ENCODE measurements at regions not wholly inside any gene's neighbourhood (a gene's known extent, or its start where the extent isn't known, plus 50 kb on each side); places are given as distances from the start of the nearest gene placed in this dataset.
"Not testable (repeated sequence)": the region's sequence is repeated elsewhere in the genome, so short reads cannot be mapped to it uniquely, and the experiment has no call there.

GRCh38 chr3:191982481-191982880, 521.5 kb downstream of the PYDC2 start:
- H3K4me3 ChIP-seq = no peak overlapping the region
- no peaks in the 10 kb centered on the region for H3K36me3 ChIP-seq
- TF ChIP-seq POLR2AphosphoS5 (IDR thresholded peaks at IDR 0.05; ENCODE audit: insufficient read depth in 1 of 2, low read depth in 1 of 2) (no peak), CTCF (IDR thresholded peaks at IDR 0.05) (no peak), POLR2A (IDR thresholded peaks at IDR 0.05) (no peak)
- no peaks in the 10 kb centered on the region for H3K4me1 ChIP-seq
- H3K27ac ChIP-seq = no peak overlapping the region
- no peak for DNase-seq (ENCODE audit: extremely low spot score in 2 of 2)
- no peaks in the 10 kb centered on the region for H3K27me3 ChIP-seq
- no peaks in the 10 kb centered on the region for H3K9me3 ChIP-seq
- intact Hi-C loops (cut with DNase I) = no loop called here

- DNase-seq (ENCODE audit: extremely low spot score in 2 of 2) = no peak
- no peak for TF ChIP-seq POLR2AphosphoS5 (IDR thresholded peaks at IDR 0.05; ENCODE audit: insufficient read depth in 1 of 2, low read depth in 1 of 2)
- Histone ChIP-seq H3K4me1 (no peaks in the 10 kb centered on the region), H3K27ac (no peak overlapping the region), H3K36me3 (no peaks in the 10 kb centered on the region), H3K27me3 (no peaks in the 10 kb centered on the region), H3K9me3 (no peaks in the 10 kb centered on the region), H3K4me3 (no peak overlapping the region)
- intact Hi-C loops (cut with DNase I) = no loop called here
Observed at GRCh38 chr3:191985691-191986090, 524.7 kb downstream of the PYDC2 start.

GRCh38 chr3:191987831-191988350, 526.9 kb downstream of the PYDC2 start:
- no peaks in the 10 kb centered on the region for H3K4me1 ChIP-seq
- intact Hi-C loops (cut with DNase I) = no loop called here
- TF ChIP-seq POLR2A (IDR thresholded peaks at IDR 0.05) = no peak
- TF ChIP-seq CTCF (IDR thresholded peaks at IDR 0.05) = no peak
- no peak for TF ChIP-seq POLR2AphosphoS5 (IDR thresholded peaks at IDR 0.05; ENCODE audit: insufficient read depth in 1 of 2, low read depth in 1 of 2)

GRCh38 chr3:191993952-191994351, 533.0 kb downstream of the PYDC2 start:
- H3K4me3 ChIP-seq; H3K4me1 ChIP-seq; H3K9me3 ChIP-seq; H3K27me3 ChIP-seq; H3K27ac ChIP-seq; DNase-seq (ENCODE audit: extremely low spot score in 2 of 2); H3K36me3 ChIP-seq; intact Hi-C loops (cut with DNase I): not testable (repeated sequence)

More at GRCh38 chr3:191987831-191988350, 526.9 kb downstream of the PYDC2 start:
- H3K27me3 ChIP-seq = no peaks in the 10 kb centered on the region
- no peak overlapping the region for H3K27ac ChIP-seq
- H3K36me3 ChIP-seq = no peaks in the 10 kb centered on the region
- no peaks in the 10 kb centered on the region for H3K9me3 ChIP-seq
- no peak overlapping the region for H3K4me3 ChIP-seq
- no peak for DNase-seq (ENCODE audit: extremely low spot score in 2 of 2)

GRCh38 chr3:191997093-191997492, 536.1 kb downstream of the PYDC2 start:
- no peaks in the 10 kb centered on the region for H3K36me3 ChIP-seq
- H3K27ac ChIP-seq = no peak overlapping the region
- TF ChIP-seq POLR2AphosphoS5 (IDR thresholded peaks at IDR 0.05; ENCODE audit: insufficient read depth in 1 of 2, low read depth in 1 of 2) (no peak), POLR2A (IDR thresholded peaks at IDR 0.05) (no peak), CTCF (IDR thresholded peaks at IDR 0.05) (no peak)
- no peak for DNase-seq (ENCODE audit: extremely low spot score in 2 of 2)
- H3K4me3 ChIP-seq = no peak overlapping the region
- no peaks in the 10 kb centered on the region for H3K4me1 ChIP-seq
- H3K9me3 ChIP-seq = no peaks in the 10 kb centered on the region
- no peaks in the 10 kb centered on the region for H3K27me3 ChIP-seq
- intact Hi-C loops (cut with DNase I) = no loop called here

- TF ChIP-seq POLR2A (IDR thresholded peaks at IDR 0.05) (no peak), POLR2AphosphoS5 (IDR thresholded peaks at IDR 0.05; ENCODE audit: insufficient read depth in 1 of 2, low read depth in 1 of 2) (no peak), CTCF (IDR thresholded peaks at IDR 0.05) (no peak)
- no peaks in the 10 kb centered on the region for H3K4me1 ChIP-seq
Observed at GRCh38 chr3:191997579-191998268, 536.8 kb downstream of the PYDC2 start.

More at GRCh38 chr3:191997579-191998268, 536.8 kb downstream of the PYDC2 start:
- H3K9me3 ChIP-seq = no peaks in the 10 kb centered on the region
- H3K27ac ChIP-seq = no peak overlapping the region
- no peaks in the 10 kb centered on the region for H3K36me3 ChIP-seq
- DNase-seq (ENCODE audit: extremely low spot score in 2 of 2) = no peak
- intact Hi-C loops (cut with DNase I) = no loop called here
- no peaks in the 10 kb centered on the region for H3K27me3 ChIP-seq
- no peak overlapping the region for H3K4me3 ChIP-seq

All from vagina (tissue), 2 donors.